Neural cell (in vitro differentiated cells): ENCODE measurements at regions not wholly inside any gene's neighbourhood (a gene's known extent, or its start where the extent isn't known, plus 50 kb on each side); places are given as distances from the start of the nearest gene placed in this dataset.
"Not testable (repeated sequence)": the region's sequence is repeated elsewhere in the genome, so short reads cannot be mapped to it uniquely, and the experiment has no call there.

Experiments used
- H2AFZ ChIP-seq: fragments of 200-600, 300-800 bp; sonication (generic), shearing (Covaris generic); 2 replicates; pipeline ENCODE4 v1.6.0; 2014; ENCODE audit warnings: low read depth, mild to moderate bottlenecking, antibody characterized with exemption, low read length, moderate library complexity
- H3F3A ChIP-seq: fragments of 200-600 bp; shearing (Covaris generic); 2 replicates; pipeline ENCODE4 v1.6.1; 2016; ENCODE audit warnings: mild to moderate bottlenecking, moderate library complexity, mixed read lengths, antibody characterized with exemption, low read length; ENCODE audit not compliant: insufficient read depth, poor library complexity, severe bottlenecking
- H3K27ac ChIP-seq: fragments of 200-600, 300-800 bp; sonication (generic), shearing (Covaris generic); 2 replicates; pipeline ENCODE4 v1.5.1; 2014; ENCODE audit warnings: mild to moderate bottlenecking, low read length, moderate library complexity
- H3K27me3 ChIP-seq: fragments of 300-800, 200-600 bp; sonication (generic), shearing (Covaris generic); 2 replicates; pipeline ENCODE4 v1.6.0; 2014; ENCODE audit warnings: mild to moderate bottlenecking, low read depth, low read length, moderate library complexity; ENCODE audit not compliant: insufficient read depth
- H3K36me3 ChIP-seq: fragments of 300-800, 200-600 bp; sonication (generic), shearing (Covaris generic); 2 replicates; pipeline ENCODE4 v1.5.1; 2014; ENCODE audit warnings: mild to moderate bottlenecking, antibody characterized with exemption, low read length, moderate library complexity; ENCODE audit not compliant: insufficient read depth
- H3K4me2 ChIP-seq: fragments of 300-800, 200-600 bp; sonication (generic), shearing (Covaris generic); 2 replicates; pipeline ENCODE4 v1.6.0; 2014; ENCODE audit warnings: mild to moderate bottlenecking, low read length
- H3K4me3 ChIP-seq: fragments of 300-800, 200-600 bp; sonication (generic), shearing (Covaris generic); 2 replicates; pipeline ENCODE4 v1.5.1; 2014; ENCODE audit warnings: mild to moderate bottlenecking, low read length, moderate library complexity
- H3K79me2 ChIP-seq: fragments of 200-600 bp; shearing (Covaris generic); replicated peaks from 2 replicates; pipeline ENCODE4 v1.6.0; 2014; ENCODE audit warnings: mild to moderate bottlenecking, low read length, moderate library complexity; ENCODE audit not compliant: insufficient read depth
- H3K9ac ChIP-seq: fragments of 300-800, 200-600 bp; sonication (generic), shearing (Covaris generic); 2 replicates; pipeline ENCODE4 v1.6.1; 2016; ENCODE audit warnings: mild to moderate bottlenecking, low read length, mixed read lengths
- H3K9me2 ChIP-seq: fragments of 200-600 bp; shearing (Covaris generic); 2 replicates; pipeline ENCODE4 v1.6.1; 2016; ENCODE audit warnings: mild to moderate bottlenecking, low read length, mixed read lengths; ENCODE audit not compliant: insufficient read depth
- H3K9me3 ChIP-seq: fragments of 200-600, 300-800 bp; sonication (generic), shearing (Covaris generic); 2 replicates; pipeline ENCODE4 v1.6.1; 2016; ENCODE audit warnings: mild to moderate bottlenecking, mixed run types, low read length, moderate library complexity, mixed read lengths
- H4K20me1 ChIP-seq: fragments of 200-600 bp; shearing (Covaris generic); 2 replicates; pipeline ENCODE4 v1.6.1; 2016; ENCODE audit warnings: mild to moderate bottlenecking, mixed run types; ENCODE audit not compliant: insufficient read depth
- EP300 ChIP-seq: fragments of 450-650 bp; conservative IDR thresholded peaks from 2 replicates; pipeline ENCODE4 v1.6.1; 2014; ENCODE audit warnings: antibody characterized with exemption, mild to moderate bottlenecking, moderate library complexity; ENCODE audit not compliant: poor library complexity, severe bottlenecking
- EZH2 ChIP-seq: fragments of 200-600, 300-800 bp; shearing (Covaris generic), sonication (generic); IDR thresholded peaks from 2 replicates; pipeline ENCODE4 v1.6.1; 2014; ENCODE audit warnings: antibody characterized with exemption, low read length, borderline replicate concordance, mild to moderate bottlenecking; ENCODE audit not compliant: insufficient read depth, poor library complexity, severe bottlenecking
- MXI1 ChIP-seq: fragments of 450-650 bp; conservative IDR thresholded peaks from 2 replicates; pipeline ENCODE4 v1.6.1; 2014; ENCODE audit warnings: antibody characterized with exemption, mild to moderate bottlenecking; ENCODE audit not compliant: poor library complexity, severe bottlenecking
- POLR2AphosphoS5 ChIP-seq: IDR thresholded peaks from 2 replicates; pipeline ENCODE4 v1.6.1; 2012
- RAD21 ChIP-seq: fragments of 450-650 bp; conservative IDR thresholded peaks from 2 replicates; pipeline ENCODE4 v1.6.1; 2014; ENCODE audit warnings: antibody characterized with exemption, mild to moderate bottlenecking, moderate library complexity
- SMC3 ChIP-seq: fragments of 450-650 bp; conservative IDR thresholded peaks from 2 replicates; pipeline ENCODE4 v1.6.1; 2014; ENCODE audit warnings: antibody characterized with exemption, mild to moderate bottlenecking, moderate library complexity; ENCODE audit not compliant: poor library complexity
- TAF1 ChIP-seq: IDR thresholded peaks from 2 replicates; pipeline ENCODE4 v1.6.1; 2012; ENCODE audit warnings: low read depth
- TF ChIP-seq, protein P1 (sequence below): IDR thresholded peaks from 2 replicates; pipeline ENCODE4 v1.6.1; 2012; ENCODE audit warnings: borderline replicate concordance
- TF ChIP-seq, protein P2 (sequence below): fragments of 450-650 bp; IDR thresholded peaks from 2 replicates; pipeline ENCODE4 v1.5.1; 2014; ENCODE audit warnings: antibody characterized with exemption, mild to moderate bottlenecking, moderate library complexity; ENCODE audit not compliant: poor library complexity, severe bottlenecking

DNA sequence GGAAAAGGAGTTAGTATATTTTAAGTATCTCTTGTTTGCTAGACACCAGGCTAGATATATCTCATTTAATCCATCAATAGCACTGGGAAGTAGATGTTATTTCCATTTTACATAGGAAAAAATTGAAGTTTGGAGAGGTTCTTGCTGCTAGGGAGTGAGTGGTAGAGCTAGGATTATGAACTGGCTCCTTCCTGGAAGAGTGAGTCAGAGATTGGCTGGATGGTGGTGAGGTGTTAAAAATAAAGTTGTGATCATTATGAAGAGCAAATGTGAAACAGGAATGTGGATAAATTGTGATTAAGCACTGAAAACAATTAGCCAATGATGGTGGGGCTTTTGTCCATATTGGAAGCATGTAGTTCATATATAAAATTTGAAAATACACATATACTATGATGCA lies 234.2 kb downstream of the WNT5A start:
- H3K4me2 ChIP-seq, result no peak overlapping the region
- no peak overlapping the region for H3K4me3 ChIP-seq
- no peak overlapping the region for H3K9ac ChIP-seq
- no peaks in the 10 kb centered on the region for H4K20me1 ChIP-seq
- no peaks in the 10 kb centered on the region for H3K79me2 ChIP-seq
- H3K27ac ChIP-seq, result no peak overlapping the region
- no peaks in the 10 kb centered on the region for H3K27me3 ChIP-seq
- no peaks in the 10 kb centered on the region for H3K9me3 ChIP-seq
- TF ChIP-seq RAD21, result no peak
- TF ChIP-seq SMC3, result no peak
- no peak for TF ChIP-seq MXI1
- TF ChIP-seq, protein P1, sequence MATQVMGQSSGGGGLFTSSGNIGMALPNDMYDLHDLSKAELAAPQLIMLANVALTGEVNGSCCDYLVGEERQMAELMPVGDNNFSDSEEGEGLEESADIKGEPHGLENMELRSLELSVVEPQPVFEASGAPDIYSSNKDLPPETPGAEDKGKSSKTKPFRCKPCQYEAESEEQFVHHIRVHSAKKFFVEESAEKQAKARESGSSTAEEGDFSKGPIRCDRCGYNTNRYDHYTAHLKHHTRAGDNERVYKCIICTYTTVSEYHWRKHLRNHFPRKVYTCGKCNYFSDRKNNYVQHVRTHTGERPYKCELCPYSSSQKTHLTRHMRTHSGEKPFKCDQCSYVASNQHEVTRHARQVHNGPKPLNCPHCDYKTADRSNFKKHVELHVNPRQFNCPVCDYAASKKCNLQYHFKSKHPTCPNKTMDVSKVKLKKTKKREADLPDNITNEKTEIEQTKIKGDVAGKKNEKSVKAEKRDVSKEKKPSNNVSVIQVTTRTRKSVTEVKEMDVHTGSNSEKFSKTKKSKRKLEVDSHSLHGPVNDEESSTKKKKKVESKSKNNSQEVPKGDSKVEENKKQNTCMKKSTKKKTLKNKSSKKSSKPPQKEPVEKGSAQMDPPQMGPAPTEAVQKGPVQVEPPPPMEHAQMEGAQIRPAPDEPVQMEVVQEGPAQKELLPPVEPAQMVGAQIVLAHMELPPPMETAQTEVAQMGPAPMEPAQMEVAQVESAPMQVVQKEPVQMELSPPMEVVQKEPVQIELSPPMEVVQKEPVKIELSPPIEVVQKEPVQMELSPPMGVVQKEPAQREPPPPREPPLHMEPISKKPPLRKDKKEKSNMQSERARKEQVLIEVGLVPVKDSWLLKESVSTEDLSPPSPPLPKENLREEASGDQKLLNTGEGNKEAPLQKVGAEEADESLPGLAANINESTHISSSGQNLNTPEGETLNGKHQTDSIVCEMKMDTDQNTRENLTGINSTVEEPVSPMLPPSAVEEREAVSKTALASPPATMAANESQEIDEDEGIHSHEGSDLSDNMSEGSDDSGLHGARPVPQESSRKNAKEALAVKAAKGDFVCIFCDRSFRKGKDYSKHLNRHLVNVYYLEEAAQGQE, result no peak
- TF ChIP-seq, protein P2, sequence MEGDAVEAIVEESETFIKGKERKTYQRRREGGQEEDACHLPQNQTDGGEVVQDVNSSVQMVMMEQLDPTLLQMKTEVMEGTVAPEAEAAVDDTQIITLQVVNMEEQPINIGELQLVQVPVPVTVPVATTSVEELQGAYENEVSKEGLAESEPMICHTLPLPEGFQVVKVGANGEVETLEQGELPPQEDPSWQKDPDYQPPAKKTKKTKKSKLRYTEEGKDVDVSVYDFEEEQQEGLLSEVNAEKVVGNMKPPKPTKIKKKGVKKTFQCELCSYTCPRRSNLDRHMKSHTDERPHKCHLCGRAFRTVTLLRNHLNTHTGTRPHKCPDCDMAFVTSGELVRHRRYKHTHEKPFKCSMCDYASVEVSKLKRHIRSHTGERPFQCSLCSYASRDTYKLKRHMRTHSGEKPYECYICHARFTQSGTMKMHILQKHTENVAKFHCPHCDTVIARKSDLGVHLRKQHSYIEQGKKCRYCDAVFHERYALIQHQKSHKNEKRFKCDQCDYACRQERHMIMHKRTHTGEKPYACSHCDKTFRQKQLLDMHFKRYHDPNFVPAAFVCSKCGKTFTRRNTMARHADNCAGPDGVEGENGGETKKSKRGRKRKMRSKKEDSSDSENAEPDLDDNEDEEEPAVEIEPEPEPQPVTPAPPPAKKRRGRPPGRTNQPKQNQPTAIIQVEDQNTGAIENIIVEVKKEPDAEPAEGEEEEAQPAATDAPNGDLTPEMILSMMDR, result no peak
- no peak for TF ChIP-seq POLR2AphosphoS5
- no peak for TF ChIP-seq EZH2
- TF ChIP-seq EP300, result no peak
- no peak for TF ChIP-seq TAF1
- H3K9me2 ChIP-seq, result no peaks in the 10 kb centered on the region
- H3K36me3 ChIP-seq, result no peaks in the 10 kb centered on the region
- no peaks in the 10 kb centered on the region for H3F3A ChIP-seq
- no peak overlapping the region for H2AFZ ChIP-seq

DNA sequence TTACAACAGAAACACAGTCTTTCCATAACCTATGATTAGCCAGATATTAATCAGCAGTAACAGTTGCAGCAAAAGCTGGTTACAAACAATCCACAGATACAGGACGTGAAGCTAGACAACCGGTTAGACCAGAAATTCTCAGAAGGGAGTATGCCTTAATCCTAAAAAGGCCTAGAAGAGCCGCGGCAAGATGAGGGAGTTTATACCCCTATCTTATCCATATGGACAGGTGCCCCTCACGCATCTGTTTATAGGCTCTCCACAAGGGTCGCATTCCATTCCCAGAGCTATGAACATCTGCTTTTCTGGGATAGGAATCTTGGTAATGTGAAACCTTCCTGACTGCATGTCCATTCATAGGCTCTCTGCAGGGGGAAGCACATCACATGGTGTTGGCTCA lies 237.9 kb downstream of the WNT5A start:
- not testable (repeated sequence) for H3K9me3 ChIP-seq, H4K20me1 ChIP-seq, H3K4me3 ChIP-seq, H3K9me2 ChIP-seq, H3F3A ChIP-seq, H3K79me2 ChIP-seq, H3K36me3 ChIP-seq, H2AFZ ChIP-seq, H3K27ac ChIP-seq, H3K4me2 ChIP-seq, H3K9ac ChIP-seq, H3K27me3 ChIP-seq

DNA sequence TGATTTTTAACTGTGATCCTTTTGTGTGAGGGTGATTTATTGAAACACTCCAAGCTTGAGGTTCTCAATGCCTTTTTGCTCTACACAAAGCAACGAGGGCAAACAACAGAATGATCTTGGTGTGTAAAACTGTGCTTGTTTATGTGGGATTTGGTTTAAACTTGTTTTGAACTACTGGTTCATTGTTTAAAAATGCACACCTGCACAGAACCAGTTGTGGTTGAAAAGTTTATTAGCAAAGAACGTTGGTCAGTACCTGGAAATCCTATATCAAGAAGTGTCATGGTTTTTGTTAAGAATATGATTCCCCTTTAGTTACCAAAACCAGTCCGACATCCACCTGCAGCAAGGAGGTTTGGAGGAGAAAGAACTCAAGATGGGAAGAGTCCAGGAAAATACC lies 239.4 kb downstream of the WNT5A start:
- H3K9ac ChIP-seq, result no peak overlapping the region
- TF ChIP-seq EP300, result no peak
- TF ChIP-seq, protein P1, result no peak
- TF ChIP-seq, protein P2, result no peak
- TF ChIP-seq EZH2, result no peak
- H3K27me3 ChIP-seq, result no peaks in the 10 kb centered on the region
- H2AFZ ChIP-seq, result no peak overlapping the region
- no peaks in the 10 kb centered on the region for H4K20me1 ChIP-seq
- no peaks in the 10 kb centered on the region for H3K9me2 ChIP-seq
- no peak overlapping the region for H3K4me3 ChIP-seq
- H3F3A ChIP-seq, result no peaks in the 10 kb centered on the region
- H3K27ac ChIP-seq, result no peak overlapping the region
- no peaks in the 10 kb centered on the region for H3K36me3 ChIP-seq
- no peaks in the 10 kb centered on the region for H3K9me3 ChIP-seq
- H3K4me2 ChIP-seq, result no peak overlapping the region
- no peaks in the 10 kb centered on the region for H3K79me2 ChIP-seq
